ENCODE measurements at regions not wholly inside any gene's neighbourhood (a gene's known extent, or its start where the extent isn't known, plus 50 kb on each side); places are given as distances from the start of the nearest gene placed in this dataset.

- TF ChIP-seq CTCF (IDR thresholded peaks at IDR 0.05) = no peak
- Mint-ChIP-seq H3K4me1 (ENCODE audit: low read depth) (no peaks in the 10 kb centered on the region), H3K36me3 (ENCODE audit: low read depth) (no peaks in the 10 kb centered on the region), H3K4me3 (ENCODE audit: unreplicated experiment) (no peak overlapping the region), H3K27me3 (ENCODE audit: low read depth) (peaks cover 17% of the 10 kb centered on the region), H3K9me3 (ENCODE audit: low read depth) (peaks cover 5% of the 10 kb centered on the region), H3K27ac (ENCODE audit: unreplicated experiment) (no peak overlapping the region)
- no peak for DNase-seq (ENCODE audit: low spot score)
These were observed 145.4 kb downstream of the IRX5 start for GRCh38 chr16:55076053-55076452.

GRCh38 chr16:55077266-55077665 is 146.6 kb downstream of the IRX5 start:
- peaks cover 3% of the 10 kb centered on the region for H3K9me3 Mint-ChIP-seq (ENCODE audit: low read depth)
- H3K4me1 Mint-ChIP-seq (ENCODE audit: low read depth) = no peaks in the 10 kb centered on the region
- H3K4me3 Mint-ChIP-seq (ENCODE audit: unreplicated experiment) = no peak overlapping the region
- H3K27ac Mint-ChIP-seq (ENCODE audit: unreplicated experiment) = no peak overlapping the region
- no peaks in the 10 kb centered on the region for H3K36me3 Mint-ChIP-seq (ENCODE audit: low read depth)
- no peak for TF ChIP-seq CTCF (IDR thresholded peaks at IDR 0.05)
- H3K27me3 Mint-ChIP-seq (ENCODE audit: low read depth) = peaks cover 17% of the 10 kb centered on the region
- no peak for DNase-seq (ENCODE audit: low spot score)

GRCh38 chr16:55078153-55078552 is 147.5 kb downstream of the IRX5 start:
- peaks cover 17% of the 10 kb centered on the region for H3K27me3 Mint-ChIP-seq (ENCODE audit: low read depth)
- H3K4me1 Mint-ChIP-seq (ENCODE audit: low read depth) = no peaks in the 10 kb centered on the region
- H3K4me3 Mint-ChIP-seq (ENCODE audit: unreplicated experiment) = no peak overlapping the region
- DNase-seq (ENCODE audit: low spot score) = no peak
- H3K36me3 Mint-ChIP-seq (ENCODE audit: low read depth) = no peaks in the 10 kb centered on the region
- H3K27ac Mint-ChIP-seq (ENCODE audit: unreplicated experiment) = no peak overlapping the region
- no peaks in the 10 kb centered on the region for H3K9me3 Mint-ChIP-seq (ENCODE audit: low read depth)
- TF ChIP-seq CTCF (IDR thresholded peaks at IDR 0.05) = no peak

GRCh38 chr16:55078699-55079410 is 148.2 kb downstream of the IRX5 start:
- H3K9me3 Mint-ChIP-seq (ENCODE audit: low read depth) = no peaks in the 10 kb centered on the region
- no peak overlapping the region for H3K4me3 Mint-ChIP-seq (ENCODE audit: unreplicated experiment)
- H3K27ac Mint-ChIP-seq (ENCODE audit: unreplicated experiment) = no peak overlapping the region
- DNase-seq (ENCODE audit: low spot score) = no peak
- H3K36me3 Mint-ChIP-seq (ENCODE audit: low read depth) = no peaks in the 10 kb centered on the region
- H3K4me1 Mint-ChIP-seq (ENCODE audit: low read depth) = no peaks in the 10 kb centered on the region
- peaks cover 17% of the 10 kb centered on the region for H3K27me3 Mint-ChIP-seq (ENCODE audit: low read depth)
- TF ChIP-seq CTCF (IDR thresholded peaks at IDR 0.05) = no peak

- H3K4me1 Mint-ChIP-seq (ENCODE audit: low read depth) = no peaks in the 10 kb centered on the region
- H3K36me3 Mint-ChIP-seq (ENCODE audit: low read depth) = no peaks in the 10 kb centered on the region
- no peak for DNase-seq (ENCODE audit: low spot score)
- H3K27me3 Mint-ChIP-seq (ENCODE audit: low read depth) = peaks cover 4% of the 10 kb centered on the region
- no peaks in the 10 kb centered on the region for H3K9me3 Mint-ChIP-seq (ENCODE audit: low read depth)
- no peak for TF ChIP-seq CTCF (IDR thresholded peaks at IDR 0.05)
- H3K27ac Mint-ChIP-seq (ENCODE audit: unreplicated experiment) = no peak overlapping the region
- H3K4me3 Mint-ChIP-seq (ENCODE audit: unreplicated experiment) = no peak overlapping the region
These were observed 151.2 kb downstream of the IRX5 start for GRCh38 chr16:55081622-55082590.
